ENCODE measurements at regions not wholly inside any gene's neighbourhood (a gene's known extent, or its start where the extent isn't known, plus 50 kb on each side); places are given as distances from the start of the nearest gene placed in this dataset.

DNA sequence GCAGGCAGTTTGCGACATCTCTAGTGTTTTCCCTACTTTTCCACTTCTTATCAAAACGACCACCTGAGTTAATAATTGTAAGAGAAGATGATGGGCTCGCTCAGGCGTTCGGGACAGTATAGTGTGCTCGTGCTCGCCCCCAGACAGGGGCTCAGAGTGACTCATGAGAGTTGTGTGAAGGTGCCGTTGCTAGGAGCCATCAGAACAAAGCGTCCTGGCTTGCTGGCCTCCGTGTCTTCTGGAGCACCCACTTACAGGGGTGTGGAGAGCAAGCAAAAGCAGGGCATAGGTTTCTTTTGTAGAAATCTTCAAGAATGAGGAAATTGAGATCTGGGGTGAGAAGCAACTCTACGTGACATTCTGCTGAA lies 73.0 kb upstream of the ADGRG2 start:
- POLR2A ChIA-PET, result no interaction called here
- ATAC-seq (peak; percentile 78), DNase-seq (ENCODE audit: low read depth, low spot score) (no peak), FAIRE-seq (no peak)
- intact Hi-C loops (cut with micrococcal nuclease; ENCODE audit: unreplicated experiment), result loop anchor here (10.0 kb wide), 1 partner anchor 140 kb away; no protein-coding TSS in a partner anchor
- TF ChIP-seq ESRRA (IDR thresholded peaks at IDR 0.05; ENCODE audit: low read length), result no peak
- no peak for TF ChIP-seq SMAD5 (IDR thresholded peaks at IDR 0.05; ENCODE audit: low read depth)
- no peak for TF ChIP-seq SREBF2 (IDR thresholded peaks at IDR 0.05; ENCODE audit: low read length)
- no peak for TF ChIP-seq ZBED1 (IDR thresholded peaks at IDR 0.05; ENCODE audit: borderline replicate concordance)
- peak in 1 of 2 experiments; percentile 17; a peak in 1 of 4 replicates for TF ChIP-seq BHLHE40 (IDR thresholded peaks at IDR 0.05; ENCODE audit: borderline replicate concordance in 1 of 2, low read depth in 2 of 2, low read length in 1 of 2)
- Histone ChIP-seq H3K4me3 (no peak overlapping the region), H3K79me2 (ENCODE audit: control insufficient read depth, insufficient read depth, low read length) (no peaks in the 10 kb centered on the region), H3K9me3 (replicated peaks; ENCODE audit: control insufficient read depth, insufficient read depth, low read length) (no peaks in the 10 kb centered on the region; the same call in 2 of the 3 replicates), H3K9ac (ENCODE audit: control insufficient read depth, insufficient read depth, low read length) (no peak overlapping the region; the same call in 1 of the 2 replicates), H3K27me3 (replicated peaks in 1 of 2; ENCODE audit: control insufficient read depth in 2 of 2, insufficient read depth in 2 of 2, low read length in 1 of 2) (no peaks in the 10 kb centered on the region), H3K36me3 (ENCODE audit: control insufficient read depth in 2 of 2, insufficient read depth in 2 of 2, low read length in 1 of 2) (no peaks in the 10 kb centered on the region), H3K4me2 (ENCODE audit: control insufficient read depth, insufficient read depth) (peak overlapping the region; percentile 46), H2AFZ (ENCODE audit: control insufficient read depth, low read depth, low read length) (peak overlapping the region; percentile 24), H3K4me1 (ENCODE audit: control insufficient read depth, insufficient read depth, low read length) (peaks cover 7% of the 10 kb centered on the region; the same call in 1 of the 2 replicates), H3K27ac (ENCODE audit: control insufficient read depth, insufficient read depth) (peak overlapping the region; percentile 61; the same call in 1 of the 2 replicates), H4K20me1 (ENCODE audit: control insufficient read depth, insufficient read depth) (no peaks in the 10 kb centered on the region)
- in situ Hi-C loops (cut with MboI), result no loop called here
- BruUV-seq (replicated peaks), result no TSS peak
- SMC1A ChIA-PET (ENCODE audit: uncharacterized antibody, unreplicated experiment), result interaction anchor here (0.9 to 1.3 kb wide), 2 partner anchors 17 to 31 kb away, joined by 3 to 5 read pairs; no protein-coding TSS in a partner anchor
- WGBS (ENCODE audit: insufficient coverage, insufficient replicate concordance, low lambda C conversion rate, missing lambda C conversion rate), result 2% methylated on average over 11 of the region's 11 CpGs
- CTCF ChIA-PET, result interaction anchor here (1.0 to 2.9 kb wide), 2 partner anchors 15 to 138 kb away, joined by 4 to 14 read pairs; no protein-coding TSS in a partner anchor
- RAD21 ChIA-PET (ENCODE audit: unreplicated experiment), result interaction anchor here (1.1 kb wide), 1 partner anchor 155 kb away, joined by 3 read pairs; no protein-coding TSS in a partner anchor

DNA sequence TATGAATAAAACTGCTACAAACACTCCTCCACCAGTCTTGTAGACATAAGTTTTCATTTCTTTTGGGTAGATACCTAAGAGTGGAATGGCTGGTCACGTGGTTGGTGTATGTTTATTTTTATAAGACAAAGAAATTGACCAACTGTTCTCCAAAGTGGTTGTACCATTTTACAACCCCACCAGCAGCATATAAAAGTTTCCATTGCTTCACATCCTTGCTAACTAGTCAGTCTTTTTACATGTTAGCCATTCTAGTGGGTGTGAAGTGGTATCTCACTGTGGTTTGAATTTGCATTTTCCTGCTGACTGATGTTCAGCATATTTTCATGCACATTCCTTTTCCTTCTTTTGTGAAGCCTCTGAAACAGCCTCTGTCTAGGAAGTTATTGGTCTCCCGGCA lies 76.2 kb upstream of the ADGRG2 start:
- no peaks in the 10 kb centered on the region for H3K36me3 ChIP-seq (ENCODE audit: control insufficient read depth in 2 of 2, insufficient read depth in 2 of 2, low read length in 1 of 2)
- ChIA-PET RAD21 (ENCODE audit: unreplicated experiment) (no interaction called here), SMC1A (ENCODE audit: uncharacterized antibody, unreplicated experiment) (no interaction called here), CTCF (interaction anchor here (0.6 kb wide), 1 partner anchor 9 kb away, joined by 3 read pairs; no protein-coding TSS in a partner anchor), POLR2A (no interaction called here)
- no peak overlapping the region for H3K27ac ChIP-seq (ENCODE audit: control insufficient read depth, insufficient read depth)
- DNase-seq (ENCODE audit: low read depth, low spot score) (no peak), FAIRE-seq (no peak), ATAC-seq (no peak)
- H3K4me1 ChIP-seq (ENCODE audit: control insufficient read depth, insufficient read depth, low read length), result peaks cover 7% of the 10 kb centered on the region; the same call in 1 of the 2 replicates
- BruUV-seq (replicated peaks), result no TSS peak
- no peaks in the 10 kb centered on the region for H4K20me1 ChIP-seq (ENCODE audit: control insufficient read depth, insufficient read depth)
- H3K27me3 ChIP-seq (replicated peaks in 1 of 2; ENCODE audit: control insufficient read depth in 2 of 2, insufficient read depth in 2 of 2, low read length in 1 of 2), result no peaks in the 10 kb centered on the region
- H3K79me2 ChIP-seq (ENCODE audit: control insufficient read depth, insufficient read depth, low read length), result no peaks in the 10 kb centered on the region
- in situ Hi-C loops (cut with MboI), result no loop called here
- no peak overlapping the region for H2AFZ ChIP-seq (ENCODE audit: control insufficient read depth, low read depth, low read length)
- no peaks in the 10 kb centered on the region; the same call in 2 of the 3 replicates for H3K9me3 ChIP-seq (replicated peaks; ENCODE audit: control insufficient read depth, insufficient read depth, low read length)
- intact Hi-C loops (cut with micrococcal nuclease; ENCODE audit: unreplicated experiment), result loop anchor here (10.0 kb wide), 1 partner anchor 136 kb away; no protein-coding TSS in a partner anchor
- no peak overlapping the region for H3K4me3 ChIP-seq
- WGBS (ENCODE audit: insufficient coverage, insufficient replicate concordance, low lambda C conversion rate, missing lambda C conversion rate), result 75% methylated on average over 2 of the region's 2 CpGs
- H3K9ac ChIP-seq (ENCODE audit: control insufficient read depth, insufficient read depth, low read length), result no peak overlapping the region
- no peak overlapping the region for H3K4me2 ChIP-seq (ENCODE audit: control insufficient read depth, insufficient read depth)
- no peak for TF ChIP-seq SIN3A (IDR thresholded peaks at IDR 0.05; ENCODE audit: low read depth, low read length)
- TF ChIP-seq, protein P1, sequence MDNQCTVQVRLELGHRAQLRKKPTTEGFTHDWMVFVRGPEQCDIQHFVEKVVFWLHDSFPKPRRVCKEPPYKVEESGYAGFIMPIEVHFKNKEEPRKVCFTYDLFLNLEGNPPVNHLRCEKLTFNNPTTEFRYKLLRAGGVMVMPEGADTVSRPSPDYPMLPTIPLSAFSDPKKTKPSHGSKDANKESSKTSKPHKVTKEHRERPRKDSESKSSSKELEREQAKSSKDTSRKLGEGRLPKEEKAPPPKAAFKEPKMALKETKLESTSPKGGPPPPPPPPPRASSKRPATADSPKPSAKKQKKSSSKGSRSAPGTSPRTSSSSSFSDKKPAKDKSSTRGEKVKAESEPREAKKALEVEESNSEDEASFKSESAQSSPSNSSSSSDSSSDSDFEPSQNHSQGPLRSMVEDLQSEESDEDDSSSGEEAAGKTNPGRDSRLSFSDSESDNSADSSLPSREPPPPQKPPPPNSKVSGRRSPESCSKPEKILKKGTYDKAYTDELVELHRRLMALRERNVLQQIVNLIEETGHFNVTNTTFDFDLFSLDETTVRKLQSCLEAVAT (IDR thresholded peaks at IDR 0.05), result no peak
- no peak for TF ChIP-seq NFIC (IDR thresholded peaks at IDR 0.05; ENCODE audit: low read depth, low read length)
- TF ChIP-seq MTA3 (IDR thresholded peaks at IDR 0.05; ENCODE audit: borderline replicate concordance, low read length), result no peak
- TF ChIP-seq, protein P2, sequence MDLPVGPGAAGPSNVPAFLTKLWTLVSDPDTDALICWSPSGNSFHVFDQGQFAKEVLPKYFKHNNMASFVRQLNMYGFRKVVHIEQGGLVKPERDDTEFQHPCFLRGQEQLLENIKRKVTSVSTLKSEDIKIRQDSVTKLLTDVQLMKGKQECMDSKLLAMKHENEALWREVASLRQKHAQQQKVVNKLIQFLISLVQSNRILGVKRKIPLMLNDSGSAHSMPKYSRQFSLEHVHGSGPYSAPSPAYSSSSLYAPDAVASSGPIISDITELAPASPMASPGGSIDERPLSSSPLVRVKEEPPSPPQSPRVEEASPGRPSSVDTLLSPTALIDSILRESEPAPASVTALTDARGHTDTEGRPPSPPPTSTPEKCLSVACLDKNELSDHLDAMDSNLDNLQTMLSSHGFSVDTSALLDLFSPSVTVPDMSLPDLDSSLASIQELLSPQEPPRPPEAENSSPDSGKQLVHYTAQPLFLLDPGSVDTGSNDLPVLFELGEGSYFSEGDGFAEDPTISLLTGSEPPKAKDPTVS (IDR thresholded peaks at IDR 0.05; ENCODE audit: low read depth, low read length), result no peak
- TF ChIP-seq MXI1 (IDR thresholded peaks at IDR 0.05; ENCODE audit: low read depth, low read length), result no peak
- TF ChIP-seq ZZZ3 (IDR thresholded peaks at IDR 0.05; ENCODE audit: control insufficient read depth, insufficient read length, low read depth), result no peak
- no peak for TF ChIP-seq POU2F2 (IDR thresholded peaks at IDR 0.05; ENCODE audit: borderline replicate concordance, low read depth, low read length)
- peak; percentile 45; the same call in 1 of the 2 replicates for TF ChIP-seq ATF7 (IDR thresholded peaks at IDR 0.05; ENCODE audit: low read depth)
- TF ChIP-seq RAD51 (IDR thresholded peaks at IDR 0.05), result peak; percentile 77
